H9 (cell line): ENCODE measurements at regions not wholly inside any gene's neighbourhood (a gene's known extent, or its start where the extent isn't known, plus 50 kb on each side); places are given as distances from the start of the nearest gene placed in this dataset.

Source experiments
- DNase-seq: peaks from one replicate; pipeline ENCODE4 v3.0.0-alpha.2; 2017
- H2AFZ ChIP-seq: one replicate; pipeline ENCODE4 v1.6.1; 2013; ENCODE audit warnings: mild to moderate bottlenecking, low read length, control low read depth, moderate library complexity
- H2AK5ac ChIP-seq: 2 replicates; pipeline ENCODE4 v1.6.1; 2013; ENCODE audit warnings: low read length, control low read depth, mixed read lengths; ENCODE audit not compliant: insufficient read length
- H2BK120ac ChIP-seq: one replicate; pipeline ENCODE4 v1.6.1; 2013; ENCODE audit warnings: low read depth, mild to moderate bottlenecking, low read length, control low read depth, inconsistent platforms; ENCODE audit not compliant: poor library complexity, severe bottlenecking
- H2BK12ac ChIP-seq: 2 replicates; pipeline ENCODE4 v1.6.1; 2013; ENCODE audit warnings: low read length, control low read depth, mixed read lengths, low read depth; ENCODE audit not compliant: insufficient read length
- H2BK15ac ChIP-seq: 2 replicates; pipeline ENCODE4 v1.6.1; 2013; ENCODE audit warnings: low read depth, low read length, control low read depth
- H2BK20ac ChIP-seq: one replicate; pipeline ENCODE4 v1.6.1; 2013; ENCODE audit warnings: low read depth, mild to moderate bottlenecking, low read length, control low read depth, inconsistent platforms; ENCODE audit not compliant: poor library complexity, severe bottlenecking
- H2BK5ac ChIP-seq: 2 replicates; pipeline ENCODE4 v1.6.1; 2013; ENCODE audit warnings: low read length, control low read depth, mixed read lengths; ENCODE audit not compliant: insufficient read length
- H3K14ac ChIP-seq: 2 replicates; pipeline ENCODE4 v1.6.1; 2013; ENCODE audit warnings: low read length, control low read depth; ENCODE audit not compliant: insufficient read depth
- H3K18ac ChIP-seq: 2 replicates; pipeline ENCODE4 v1.6.1; 2013; ENCODE audit warnings: low read depth, mild to moderate bottlenecking, mixed read lengths, low read length, control low read depth; ENCODE audit not compliant: insufficient read length
- H3K23ac ChIP-seq: 2 replicates; pipeline ENCODE4 v1.6.1; 2013; ENCODE audit warnings: low read length, control low read depth, mixed read lengths, low read depth; ENCODE audit not compliant: insufficient read length
- H3K23me2 ChIP-seq: 2 replicates; pipeline ENCODE4 v1.6.1; 2013; ENCODE audit warnings: low read depth, mild to moderate bottlenecking, mixed read lengths, low read length, control low read depth; ENCODE audit not compliant: insufficient read length, poor library complexity, severe bottlenecking
- H3K27ac ChIP-seq: 2 replicates; pipeline ENCODE4 v1.5.1; 2013; ENCODE audit warnings: low read length, control low read depth, mixed read lengths, low read depth; ENCODE audit not compliant: insufficient read length
- H3K27me3 ChIP-seq: 2 replicates; pipeline ENCODE4 v1.6.1; 2013; ENCODE audit warnings: low read length, control low read depth, inconsistent platforms; ENCODE audit not compliant: insufficient read depth
- H3K4ac ChIP-seq: 2 replicates; pipeline ENCODE4 v1.6.1; 2013; ENCODE audit warnings: low read depth, mild to moderate bottlenecking, control low read depth, inconsistent platforms, low read length, moderate library complexity
- H3K4me1 ChIP-seq: 2 replicates; pipeline ENCODE4 v1.6.1; 2013; ENCODE audit warnings: low read length, control low read depth, inconsistent platforms; ENCODE audit not compliant: insufficient read depth
- H3K4me2 ChIP-seq: 2 replicates; pipeline ENCODE4 v1.6.1; 2013; ENCODE audit warnings: low read length, control low read depth, mixed read lengths; ENCODE audit not compliant: insufficient read length, insufficient read depth
- H3K56ac ChIP-seq: 2 replicates; pipeline ENCODE4 v1.6.1; 2013; ENCODE audit warnings: low read depth, mild to moderate bottlenecking, mixed read lengths, low read length, control low read depth; ENCODE audit not compliant: insufficient read length
- H3K79me1 ChIP-seq: 2 replicates; pipeline ENCODE4 v1.6.1; 2013; ENCODE audit warnings: low read depth, mild to moderate bottlenecking, moderate library complexity, low read length, control low read depth, inconsistent platforms; ENCODE audit not compliant: insufficient read depth, poor library complexity, severe bottlenecking
- H3K79me2 ChIP-seq: 2 replicates; pipeline ENCODE4 v1.6.1; 2013; ENCODE audit warnings: low read length, control low read depth, inconsistent platforms; ENCODE audit not compliant: insufficient read depth
- H3K9ac ChIP-seq: 2 replicates; pipeline ENCODE4 v1.6.1; 2013; ENCODE audit warnings: low read length, control low read depth, mixed read lengths; ENCODE audit not compliant: insufficient read length; ENCODE audit errors: extremely low read depth
- H3K9me3 ChIP-seq: one replicate; pipeline ENCODE4 v1.6.1; 2013; ENCODE audit warnings: low read depth, low read length, inconsistent platforms; ENCODE audit not compliant: control insufficient read depth
- H3T11ph ChIP-seq: one replicate; pipeline ENCODE4 v1.6.1; 2013; ENCODE audit warnings: mild to moderate bottlenecking, low read length, control low read depth, inconsistent platforms
- H4K20me1 ChIP-seq: one replicate; pipeline ENCODE4 v1.6.1; 2013; ENCODE audit not compliant: control insufficient read depth, insufficient read length, insufficient read depth
- H4K5ac ChIP-seq: 2 replicates; pipeline ENCODE4 v1.6.1; 2013; ENCODE audit warnings: low read depth, mild to moderate bottlenecking, mixed read lengths, low read length, control low read depth; ENCODE audit not compliant: insufficient read length
- H4K8ac ChIP-seq: replicated peaks from 2 replicates; pipeline ENCODE4 v1.6.1; 2013; ENCODE audit warnings: low read length, control low read depth, mixed read lengths, low read depth; ENCODE audit not compliant: insufficient read length
- H4K91ac ChIP-seq: 2 replicates; pipeline ENCODE4 v1.6.1; 2013; ENCODE audit warnings: low read depth, mild to moderate bottlenecking, moderate library complexity, mixed read lengths, low read length, control low read depth; ENCODE audit not compliant: insufficient read length
- H3K27ac Mint-ChIP-seq, 3 experiments: 2 replicates in 2 of 3; 3 replicates in 1 of 3; pipeline ENCODE4 v1.8.0; 2020 to 2021; ENCODE audit warnings: mixed read lengths in 3 of 3, mild to moderate bottlenecking in 1 of 3, moderate library complexity in 1 of 3
- H3K27me3 Mint-ChIP-seq: 2 replicates; pipeline ENCODE4 v1.8.0; 2021; ENCODE audit warnings: low read depth, mild to moderate bottlenecking, moderate library complexity, mixed read lengths
- H3K36me3 Mint-ChIP-seq, 3 experiments: 2 replicates in 2 of 3; 3 replicates in 1 of 3; pipeline ENCODE4 v1.8.0; 2020 to 2021; ENCODE audit warnings: low read depth in 3 of 3, mixed read lengths in 3 of 3; ENCODE audit not compliant: insufficient read depth in 1 of 3
- H3K4me1 Mint-ChIP-seq, 2 experiments: 2 replicates each; pipeline ENCODE4 v1.8.0; 2020; ENCODE audit warnings: mixed read lengths in 2 of 2
- H3K4me3 Mint-ChIP-seq, 2 experiments: 2 replicates in 1 of 2; 3 replicates in 1 of 2; pipeline ENCODE4 v1.8.0; 2020 to 2021; ENCODE audit warnings: mild to moderate bottlenecking in 2 of 2, mixed read lengths in 2 of 2, moderate library complexity in 1 of 2
- H3K9me3 Mint-ChIP-seq, 2 experiments: 2 replicates in 1 of 2; 3 replicates in 1 of 2; pipeline ENCODE4 v1.8.0; 2020; ENCODE audit warnings: mild to moderate bottlenecking in 2 of 2, mixed read lengths in 2 of 2, moderate library complexity in 1 of 2
- TF ChIP-seq, protein P1 (sequence below): fragments of 200-600 bp; sonication (generic); conservative IDR thresholded peaks from 3 replicates; pipeline ENCODE4 v1.8.0; 2021; ENCODE audit warnings: antibody characterized with exemption, mild to moderate bottlenecking

DNA sequence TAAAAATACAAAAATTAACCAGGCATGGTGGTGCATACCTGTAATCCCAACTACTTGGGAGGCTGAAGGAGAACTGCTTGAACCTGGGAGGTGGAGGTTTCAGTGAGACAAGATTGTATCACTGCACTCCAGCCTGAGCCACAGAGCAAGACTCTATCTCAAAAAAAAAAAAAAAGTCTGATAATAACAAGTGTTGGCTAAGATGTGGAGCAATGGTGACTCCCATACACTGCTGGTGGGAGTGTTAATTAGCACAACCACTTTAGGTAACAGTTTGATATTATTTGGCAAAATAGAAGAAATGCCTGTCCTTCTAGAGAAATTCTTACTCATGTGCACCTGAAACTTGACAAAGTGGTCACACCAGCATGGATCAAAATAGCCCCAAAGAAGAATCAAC is 106.2 kb upstream of the SLC34A2 start:
- Histone ChIP-seq H3K4me1 (no peaks in the 10 kb centered on the region; the same call in 1 of the 2 replicates), H3K18ac (no peak overlapping the region), H4K5ac (no peak overlapping the region), H3K27ac (no peak overlapping the region), H3K27me3 (no peaks in the 10 kb centered on the region), H3K9me3 (no peaks in the 10 kb centered on the region), H3K79me2 (no peaks in the 10 kb centered on the region), H2BK5ac (no peak overlapping the region), H3K4ac (no peak overlapping the region), H2BK15ac (no peak overlapping the region), H2BK20ac (no peak overlapping the region), H3K23ac (no peak overlapping the region), H3K4me2 (no peak overlapping the region), H4K20me1 (no peaks in the 10 kb centered on the region), H4K91ac (no peak overlapping the region), H3K23me2 (no peaks in the 10 kb centered on the region), H2AFZ (no peak overlapping the region), H3K9ac (no peak overlapping the region), H3T11ph (no peak overlapping the region), H2AK5ac (no peak overlapping the region), H2BK120ac (no peak overlapping the region), H3K14ac (no peak overlapping the region), H3K79me1 (no peaks in the 10 kb centered on the region), H4K8ac (no peak overlapping the region), H3K56ac (no peak overlapping the region), H2BK12ac (no peak overlapping the region)
- H3K27ac Mint-ChIP-seq, result no peak overlapping the region
- TF ChIP-seq, protein P1, sequence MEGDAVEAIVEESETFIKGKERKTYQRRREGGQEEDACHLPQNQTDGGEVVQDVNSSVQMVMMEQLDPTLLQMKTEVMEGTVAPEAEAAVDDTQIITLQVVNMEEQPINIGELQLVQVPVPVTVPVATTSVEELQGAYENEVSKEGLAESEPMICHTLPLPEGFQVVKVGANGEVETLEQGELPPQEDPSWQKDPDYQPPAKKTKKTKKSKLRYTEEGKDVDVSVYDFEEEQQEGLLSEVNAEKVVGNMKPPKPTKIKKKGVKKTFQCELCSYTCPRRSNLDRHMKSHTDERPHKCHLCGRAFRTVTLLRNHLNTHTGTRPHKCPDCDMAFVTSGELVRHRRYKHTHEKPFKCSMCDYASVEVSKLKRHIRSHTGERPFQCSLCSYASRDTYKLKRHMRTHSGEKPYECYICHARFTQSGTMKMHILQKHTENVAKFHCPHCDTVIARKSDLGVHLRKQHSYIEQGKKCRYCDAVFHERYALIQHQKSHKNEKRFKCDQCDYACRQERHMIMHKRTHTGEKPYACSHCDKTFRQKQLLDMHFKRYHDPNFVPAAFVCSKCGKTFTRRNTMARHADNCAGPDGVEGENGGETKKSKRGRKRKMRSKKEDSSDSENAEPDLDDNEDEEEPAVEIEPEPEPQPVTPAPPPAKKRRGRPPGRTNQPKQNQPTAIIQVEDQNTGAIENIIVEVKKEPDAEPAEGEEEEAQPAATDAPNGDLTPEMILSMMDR, result no peak
- peaks cover 4 to 9% of the 10 kb centered on the region in 2 experiments for H3K4me1 Mint-ChIP-seq
- H3K4me3 Mint-ChIP-seq, result no peak overlapping the region
- H3K9me3 Mint-ChIP-seq, result no peaks in the 10 kb centered on the region
- no peaks in the 10 kb centered on the region; the same call in 1 of the 2 replicates for H3K27me3 Mint-ChIP-seq
- H3K36me3 Mint-ChIP-seq, result no peaks in the 10 kb centered on the region
- DNase-seq, result no peak
